ENCODE measurements at regions not wholly inside any gene's neighbourhood (a gene's known extent, or its start where the extent isn't known, plus 50 kb on each side); places are given as distances from the start of the nearest gene placed in this dataset.

- TF ChIP-seq CTCF (IDR thresholded peaks at IDR 0.05; ENCODE audit: low read length) (no peak), EZH2 (IDR thresholded peaks at IDR 0.05; ENCODE audit: borderline replicate concordance, low read length) (no peak)
These were observed 219.3 kb downstream of the GATA3 start for GRCh38 chr10:8273749-8274148.
